Tibial nerve (tissue), 3 donors: ENCODE measurements at regions not wholly inside any gene's neighbourhood (a gene's known extent, or its start where the extent isn't known, plus 50 kb on each side); places are given as distances from the start of the nearest gene placed in this dataset.

Experiments used
- CTCF ChIP-seq, 5 experiments: fragments of 200-600 bp in 3 of 5; fragments of 450-650 bp in 2 of 5; sonication (generic) in 3 of 5; IDR thresholded peaks; one replicate each; pipeline ENCODE4 v1.5.1; 2016 to 2019; ENCODE audit warnings: antibody characterized with exemption in 5 of 5, mild to moderate bottlenecking in 3 of 5, moderate library complexity in 2 of 5
- POLR2A ChIP-seq, 2 donors: fragments of 450-650 bp; IDR thresholded peaks; one replicate each; pipeline ENCODE4 v1.6.1; 2017; ENCODE audit warnings: antibody characterized with exemption in 2 of 2, mild to moderate bottlenecking in 2 of 2, moderate library complexity in 2 of 2

DNA sequence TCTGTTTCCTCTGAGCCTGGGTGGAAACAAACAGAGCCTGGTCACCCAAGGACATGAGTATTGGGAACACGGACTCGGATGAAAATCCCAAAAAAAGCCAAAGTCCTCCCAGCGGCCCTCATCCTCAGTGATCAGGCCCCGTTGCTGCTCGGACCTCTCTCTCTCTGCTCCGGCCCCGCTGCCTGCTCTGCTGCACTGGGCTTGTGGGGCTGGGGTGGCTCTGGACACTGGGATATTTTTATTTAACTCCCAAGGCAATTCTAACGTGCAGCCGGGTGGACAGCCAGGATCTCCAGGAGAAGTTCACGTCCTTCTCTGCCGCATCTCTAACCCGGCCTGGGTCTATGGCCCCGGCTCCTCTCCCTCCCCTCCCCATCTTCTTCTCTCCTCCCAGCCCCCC is 280.9 kb upstream of the TNRC6C start:
- TF ChIP-seq CTCF (IDR thresholded peaks at IDR 0.05) (no peak), POLR2A (IDR thresholded peaks at IDR 0.05) (no peak)
